NCI-H82 treated with DMSO at 0.1 percent for 48 hours (cell line): ENCODE measurements at regions not wholly inside any gene's neighbourhood (a gene's known extent, or its start where the extent isn't known, plus 50 kb on each side); places are given as distances from the start of the nearest gene placed in this dataset.

Source experiments
- DNase-seq: peaks from one replicate; lab custom pipeline; 2025; ENCODE audit not compliant: unreplicated experiment; lab: John Stamatoyannopoulos, UW

- no peak for DNase-seq
Measured at GRCh38 chr11:17157761-17158160, 50.0 kb downstream of the PIK3C2A start.

- no peak for DNase-seq
Measured at GRCh38 chr11:17156283-17156682, 51.5 kb downstream of the PIK3C2A start.

DNA sequence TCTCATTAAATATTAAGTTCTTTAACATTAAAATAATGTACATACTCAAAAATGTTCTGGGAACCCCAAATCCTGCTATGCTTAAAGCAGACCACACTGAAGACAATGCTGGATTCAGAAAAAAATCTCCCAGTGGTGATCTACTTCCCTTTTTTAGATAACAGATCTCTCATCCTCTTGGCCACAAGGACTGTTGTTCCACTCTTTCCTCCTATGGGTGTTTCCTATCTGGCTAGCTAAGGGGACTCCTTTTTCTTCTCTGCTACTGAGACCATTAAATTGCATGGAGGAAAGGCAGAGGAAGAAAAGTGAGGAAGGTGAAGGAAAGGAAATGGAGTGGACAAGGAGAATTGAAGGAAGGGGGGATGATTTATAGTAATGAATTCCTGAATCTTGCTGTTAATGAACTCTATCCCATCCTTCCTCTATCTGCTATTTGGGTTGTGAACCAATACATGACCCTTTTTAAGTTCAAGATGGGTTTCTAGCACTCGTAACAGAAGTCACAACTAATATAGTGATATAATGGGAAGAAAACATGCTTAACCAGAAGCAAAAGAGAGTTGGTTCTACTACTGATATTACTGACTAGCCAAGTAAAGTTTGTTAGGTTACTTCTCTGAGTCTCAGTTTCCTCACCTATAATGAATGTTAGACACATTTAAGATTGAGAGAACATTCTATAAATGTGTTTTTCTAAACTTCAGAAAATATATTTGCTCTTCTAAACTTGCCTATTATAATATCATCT lies 53.2 kb downstream of the PIK3C2A start:
- DNase-seq: no peak

DNA sequence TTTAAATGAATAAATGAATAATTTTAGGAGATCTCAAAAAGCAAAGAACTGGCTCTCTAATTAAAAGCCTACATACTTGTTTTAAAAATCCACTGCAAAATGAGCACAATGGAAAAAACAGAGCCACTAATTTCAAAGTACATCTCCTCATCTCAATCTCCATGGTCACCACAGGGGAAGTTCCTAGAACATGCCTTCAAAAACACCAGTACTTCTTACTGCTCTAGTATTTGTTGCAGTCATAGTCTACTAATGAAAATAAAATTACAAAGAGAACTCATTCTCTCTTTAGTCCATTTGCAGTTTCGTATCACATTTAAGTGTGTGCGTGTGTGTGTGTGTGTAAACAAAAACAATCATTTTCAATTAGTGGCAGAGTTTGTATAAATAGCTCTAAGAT lies 54.0 kb downstream of the PIK3C2A start:
- DNase-seq: no peak

GRCh38 chr11:17152306-17152705 lies 55.5 kb downstream of the PIK3C2A start:
- DNase-seq: no peak

- DNase-seq: no peak
Measured at GRCh38 chr11:17150521-17150920, 57.3 kb downstream of the PIK3C2A start.

GRCh38 chr11:17148536-17148935 lies 59.2 kb downstream of the PIK3C2A start:
- no peak for DNase-seq

- no peak for DNase-seq
Measured at GRCh38 chr11:17145972-17146371, 61.8 kb downstream of the PIK3C2A start.

DNA sequence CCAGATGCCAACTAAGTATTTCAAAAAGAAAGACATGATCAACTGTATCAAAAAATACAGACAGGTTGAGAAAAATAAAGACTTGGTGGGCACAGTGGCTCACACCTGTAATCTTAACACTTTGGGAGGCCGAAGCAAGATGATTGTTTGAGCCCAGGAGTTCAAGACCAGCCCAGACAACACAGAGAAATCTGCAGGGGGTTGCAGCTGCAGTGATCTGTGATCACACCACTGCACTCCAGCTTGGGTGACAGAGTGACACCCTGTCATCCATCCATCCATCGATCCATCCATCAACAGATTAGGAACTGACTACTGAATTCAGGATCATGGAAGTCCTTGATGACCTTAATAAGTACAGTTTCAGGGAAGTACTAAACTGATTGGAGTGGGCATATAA lies 65.0 kb upstream of the RPS13 start:
- DNase-seq: no peak

DNA sequence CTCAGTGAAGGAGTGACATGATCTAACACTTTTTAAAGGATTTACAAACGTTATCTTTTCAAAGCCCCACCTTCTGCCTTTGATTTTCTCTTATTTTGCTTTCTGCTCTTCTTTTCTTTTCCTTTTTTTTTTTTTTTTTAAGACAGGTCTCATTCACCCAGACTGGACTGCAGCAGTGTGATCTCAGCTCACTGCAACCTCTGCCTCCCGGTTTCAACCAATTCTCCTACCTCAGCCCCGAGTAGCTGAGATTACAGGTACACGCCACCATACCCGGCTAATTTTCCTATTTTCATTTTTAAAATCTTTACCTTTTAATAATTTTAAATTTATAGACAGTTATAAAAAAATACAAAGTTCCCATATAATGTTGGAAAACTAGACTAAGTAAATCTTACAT lies 63.7 kb upstream of the RPS13 start:
- no peak for DNase-seq

DNA sequence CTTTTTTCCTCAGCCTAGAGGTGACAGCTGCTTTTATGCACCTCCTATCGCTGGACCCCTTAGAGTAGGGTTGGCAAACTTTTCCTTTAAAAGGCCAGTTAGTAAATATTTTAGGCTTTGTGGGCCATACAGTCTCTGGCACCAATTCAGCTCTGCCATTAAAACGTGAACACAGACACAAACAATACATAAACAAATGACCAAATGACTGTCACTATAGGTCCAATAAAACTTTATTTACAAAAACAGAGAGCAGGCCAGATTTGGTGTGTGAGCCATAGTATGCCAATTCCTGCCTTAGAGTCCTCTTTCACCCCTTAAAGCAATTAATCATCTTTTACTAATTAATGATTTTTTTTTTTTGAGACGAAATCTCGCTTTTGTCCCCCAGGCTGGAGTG lies 61.1 kb upstream of the RPS13 start:
- no peak for DNase-seq

DNA sequence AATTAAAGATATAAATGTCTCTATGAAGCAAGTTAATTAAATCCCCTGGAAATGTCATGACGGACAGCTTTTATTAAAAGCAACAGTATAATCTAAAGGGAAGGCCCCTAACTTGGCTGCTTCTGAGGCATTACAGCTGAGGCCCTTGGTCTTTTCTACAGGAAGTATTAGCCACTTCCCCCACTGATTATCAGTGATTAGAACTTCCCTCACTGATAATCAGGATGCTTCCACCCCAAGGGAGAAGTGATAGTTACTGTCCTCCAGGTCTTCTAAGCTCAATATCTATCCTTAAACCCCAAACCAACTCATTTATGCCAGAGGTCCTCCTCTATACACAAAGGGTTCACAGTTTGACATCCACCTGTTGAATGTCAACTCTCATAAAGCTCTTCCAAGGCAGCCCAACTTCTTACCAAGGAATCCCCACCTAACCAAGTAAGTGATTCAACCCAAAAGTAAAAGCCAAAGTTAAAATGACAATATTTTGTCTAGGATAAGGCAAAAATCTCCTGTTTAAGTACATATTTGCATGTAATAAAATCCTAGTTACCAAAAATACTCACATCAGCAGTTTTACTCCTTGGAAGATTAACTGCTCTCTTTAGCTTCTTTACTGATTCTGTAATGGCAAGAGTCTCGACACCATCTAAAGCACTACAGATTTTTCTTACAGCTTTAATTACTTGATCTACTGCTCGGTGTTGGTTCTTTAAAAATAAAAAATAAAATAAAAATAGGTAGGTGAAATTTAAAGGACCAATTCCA lies 58.6 kb upstream of the RPS13 start:
- DNase-seq: no peak

DNA sequence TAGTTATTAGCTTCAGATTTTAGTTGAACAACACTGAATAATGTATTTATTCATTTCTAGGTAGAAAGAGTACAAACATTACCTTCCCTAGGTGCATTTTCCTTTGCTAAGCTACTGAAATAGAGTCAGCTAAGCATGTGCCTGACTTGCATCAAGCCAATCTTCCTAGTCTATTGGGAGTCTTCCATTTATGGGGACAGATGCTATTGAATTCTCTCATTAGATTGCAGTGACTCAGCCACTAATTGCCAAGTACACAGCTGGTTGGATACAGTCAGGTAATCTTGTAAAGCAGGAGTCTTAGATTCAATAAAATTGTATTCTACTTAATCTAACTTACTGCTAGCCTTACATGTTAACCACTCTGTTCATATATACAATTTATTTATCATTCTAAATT lies 55.2 kb upstream of the RPS13 start:
- peak; percentile 83 for DNase-seq

- no peak for DNase-seq
Measured at GRCh38 chr11:17129003-17129402, 51.5 kb upstream of the RPS13 start.
